Activated CD8-positive, alpha-beta memory T cell treated with anti-CD3 and anti-CD28 coated beads, Interleukin-2, amount 10 ng/mL, durations not matched to agents 7 days and 5 days (primary cell): ENCODE measurements at regions not wholly inside any gene's neighbourhood (a gene's known extent, or its start where the extent isn't known, plus 50 kb on each side); places are given as distances from the start of the nearest gene placed in this dataset.

ENCODE experiments used
- ATAC-seq: fragments of 150-1000 bp; cut with Tn5 transposase; one replicate; pipeline ENCODE4 v1.10.0; 2021; ENCODE audit warnings: moderate library complexity
- CTCF ChIA-PET: fragments of 350-600 bp; sonication (Branson Sonifier 250); formaldehyde crosslinking; loops from one replicate; lab custom pipeline; 2021; ENCODE audit warnings: antibody characterized with exemption; lab: Charles Lee
- DNase-seq: peaks from one replicate; pipeline ENCODE4 v3.0.0-alpha.2; 2020
- H3K27ac Mint-ChIP-seq: one replicate; pipeline ENCODE4 v1.8.0; 2021; ENCODE audit warnings: mild to moderate bottlenecking, mixed read lengths
- H3K27me3 Mint-ChIP-seq: one replicate; pipeline ENCODE4 v1.8.0; 2021; ENCODE audit warnings: mixed read lengths
- H3K36me3 Mint-ChIP-seq: one replicate; pipeline ENCODE4 v1.8.0; 2021; ENCODE audit warnings: mild to moderate bottlenecking, mixed read lengths
- H3K4me1 Mint-ChIP-seq: one replicate; pipeline ENCODE4 v1.8.0; 2021; ENCODE audit warnings: mixed read lengths
- H3K4me3 Mint-ChIP-seq: one replicate; pipeline ENCODE4 v1.8.0; 2021; ENCODE audit warnings: mild to moderate bottlenecking, moderate library complexity, mixed read lengths
- H3K9me3 Mint-ChIP-seq: one replicate; pipeline ENCODE4 v1.8.0; 2022; ENCODE audit warnings: low read depth, mixed read lengths

GRCh38 chr15:98581715-98582114 lies 66.6 kb upstream of the IGF1R start:
- H3K9me3 Mint-ChIP-seq, result no peaks in the 10 kb centered on the region
- H3K27ac Mint-ChIP-seq, result no peak overlapping the region
- H3K27me3 Mint-ChIP-seq, result peaks cover 30% of the 10 kb centered on the region
- H3K4me1 Mint-ChIP-seq, result no peaks in the 10 kb centered on the region
- no peak overlapping the region for H3K4me3 Mint-ChIP-seq
- CTCF ChIA-PET, result interaction anchor here (1.2 kb wide), 1 partner anchor 63 kb away, joined by 6 read pairs; no protein-coding TSS in a partner anchor
- DNase-seq, result no peak
- no peaks in the 10 kb centered on the region for H3K36me3 Mint-ChIP-seq
- ATAC-seq, result no peak

DNA sequence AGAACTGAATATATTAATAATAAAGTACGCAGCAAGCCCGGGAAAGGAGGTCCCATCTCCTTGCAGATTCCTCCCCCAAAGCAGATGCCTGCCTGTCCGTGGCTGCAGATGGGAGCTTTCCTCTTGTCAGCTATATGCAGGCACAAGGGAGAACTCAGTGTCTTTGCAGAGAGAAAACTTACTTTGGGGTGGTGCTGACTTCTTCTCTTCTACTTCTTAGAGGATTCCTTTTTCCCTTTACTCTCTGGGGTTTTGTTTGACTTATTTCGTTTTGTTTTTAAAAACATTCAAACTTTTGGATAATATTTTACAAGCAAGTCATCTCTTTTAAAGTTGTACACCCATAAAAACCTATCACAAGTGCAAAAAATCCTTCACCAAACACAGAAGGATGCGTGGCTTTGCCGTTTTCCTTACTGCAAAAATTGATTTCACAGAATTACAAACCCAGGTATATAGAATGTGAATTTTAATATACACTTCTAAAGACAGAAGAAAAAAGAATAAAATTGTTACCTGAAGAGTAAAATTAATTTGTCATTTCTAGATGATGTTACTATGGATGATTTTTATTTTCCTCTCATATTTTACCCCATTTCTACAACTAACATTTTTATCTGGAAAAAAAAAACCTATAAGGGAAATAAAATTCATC lies 65.3 kb upstream of the IGF1R start:
- Mint-ChIP-seq H3K27me3 (peaks cover 32% of the 10 kb centered on the region), H3K4me1 (no peaks in the 10 kb centered on the region), H3K9me3 (no peaks in the 10 kb centered on the region), H3K27ac (no peak overlapping the region), H3K4me3 (no peak overlapping the region), H3K36me3 (no peaks in the 10 kb centered on the region)
- DNase-seq (no peak), ATAC-seq (no peak)
- CTCF ChIA-PET, result no interaction called here

DNA sequence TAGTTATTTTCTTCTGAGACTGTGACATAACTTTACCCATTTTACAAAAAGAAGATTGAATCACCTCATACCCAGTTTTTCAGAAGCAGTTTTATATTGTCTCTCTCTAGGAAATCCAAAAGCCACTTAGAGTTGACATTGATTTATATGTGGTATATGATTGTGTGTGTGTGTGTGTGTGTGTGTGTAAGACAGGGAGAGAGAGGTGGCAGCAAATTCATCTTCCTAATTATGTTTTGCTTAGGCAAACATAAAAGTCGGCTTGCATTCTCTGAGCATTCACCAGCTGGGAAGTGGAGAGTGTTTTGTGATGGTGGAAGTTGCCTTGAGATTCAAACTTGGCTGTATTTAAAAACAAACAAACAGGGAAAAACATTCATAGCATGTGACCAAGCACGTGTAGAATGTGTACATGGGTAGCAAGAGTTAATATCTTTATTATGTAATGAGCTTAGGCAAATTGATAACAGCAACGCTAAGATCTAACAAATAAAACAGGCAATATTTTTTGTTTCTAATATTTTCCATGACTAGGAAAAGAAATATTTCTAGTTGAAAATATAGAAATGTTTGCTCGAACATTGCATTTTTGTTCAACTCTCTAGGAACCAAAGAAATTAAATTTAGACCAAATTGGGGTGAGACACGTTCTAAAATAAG lies 64.4 kb upstream of the IGF1R start:
- H3K27me3 Mint-ChIP-seq, result peaks cover 34% of the 10 kb centered on the region
- H3K27ac Mint-ChIP-seq, result no peak overlapping the region
- H3K9me3 Mint-ChIP-seq, result no peaks in the 10 kb centered on the region
- no peak for ATAC-seq
- no peaks in the 10 kb centered on the region for H3K36me3 Mint-ChIP-seq
- CTCF ChIA-PET, result no interaction called here
- no peaks in the 10 kb centered on the region for H3K4me1 Mint-ChIP-seq
- no peak overlapping the region for H3K4me3 Mint-ChIP-seq
- DNase-seq, result no peak

- no peaks in the 10 kb centered on the region for H3K4me1 Mint-ChIP-seq
- ATAC-seq (no peak), DNase-seq (no peak)
- no peaks in the 10 kb centered on the region for H3K36me3 Mint-ChIP-seq
- CTCF ChIA-PET, result no interaction called here
- no peaks in the 10 kb centered on the region for H3K9me3 Mint-ChIP-seq
- no peak overlapping the region for H3K27ac Mint-ChIP-seq
- no peak overlapping the region for H3K4me3 Mint-ChIP-seq
- peaks cover 35% of the 10 kb centered on the region for H3K27me3 Mint-ChIP-seq
Measured at GRCh38 chr15:98586066-98586465, 62.3 kb upstream of the IGF1R start.

GRCh38 chr15:98592136-98592535 lies 56.2 kb upstream of the IGF1R start:
- CTCF ChIA-PET, result interaction anchor here (0.9 kb wide), 1 partner anchor 9 kb away, joined by 3 read pairs; no protein-coding TSS in a partner anchor
- ATAC-seq (no peak), DNase-seq (no peak)
- H3K4me3 Mint-ChIP-seq, result no peak overlapping the region
- H3K27me3 Mint-ChIP-seq, result peaks cover 3% of the 10 kb centered on the region
- no peaks in the 10 kb centered on the region for H3K36me3 Mint-ChIP-seq
- no peaks in the 10 kb centered on the region for H3K9me3 Mint-ChIP-seq
- H3K4me1 Mint-ChIP-seq, result no peaks in the 10 kb centered on the region
- no peak overlapping the region for H3K27ac Mint-ChIP-seq

GRCh38 chr15:98596131-98596530 lies 52.2 kb upstream of the IGF1R start:
- H3K27me3 Mint-ChIP-seq, result peaks cover 4% of the 10 kb centered on the region
- no peak overlapping the region for H3K27ac Mint-ChIP-seq
- no peaks in the 10 kb centered on the region for H3K9me3 Mint-ChIP-seq
- no peak for DNase-seq
- no peaks in the 10 kb centered on the region for H3K36me3 Mint-ChIP-seq
- no peak overlapping the region for H3K4me3 Mint-ChIP-seq
- no peak for ATAC-seq
- H3K4me1 Mint-ChIP-seq, result peaks cover 15% of the 10 kb centered on the region
- CTCF ChIA-PET, result interaction anchor here (1.1 kb wide), 1 partner anchor 51 kb away, joined by 3 read pairs; no protein-coding TSS in a partner anchor

- Mint-ChIP-seq H3K36me3 (no peaks in the 10 kb centered on the region), H3K27me3 (peaks cover 4% of the 10 kb centered on the region), H3K27ac (no peak overlapping the region), H3K4me1 (peaks cover 15% of the 10 kb centered on the region), H3K9me3 (no peaks in the 10 kb centered on the region), H3K4me3 (no peak overlapping the region)
- CTCF ChIA-PET, result no interaction called here
- no peak for DNase-seq
- ATAC-seq, result no peak
Measured at GRCh38 chr15:98596885-98597392, 51.4 kb upstream of the IGF1R start.

GRCh38 chr15:98597666-98598065 lies 50.7 kb upstream of the IGF1R start:
- CTCF ChIA-PET, result no interaction called here
- no peak overlapping the region for H3K27ac Mint-ChIP-seq
- no peaks in the 10 kb centered on the region for H3K36me3 Mint-ChIP-seq
- H3K4me1 Mint-ChIP-seq, result peaks cover 15% of the 10 kb centered on the region
- H3K4me3 Mint-ChIP-seq, result no peak overlapping the region
- no peak for DNase-seq
- no peak for ATAC-seq
- no peaks in the 10 kb centered on the region for H3K9me3 Mint-ChIP-seq
- peaks cover 4% of the 10 kb centered on the region for H3K27me3 Mint-ChIP-seq
